Loucy (cell line): ENCODE measurements at regions not wholly inside any gene's neighbourhood (a gene's known extent, or its start where the extent isn't known, plus 50 kb on each side); places are given as distances from the start of the nearest gene placed in this dataset.

ENCODE experiments used
- H2AFZ ChIP-seq: fragments of 200-600 bp; sonication (generic); 2 replicates; pipeline ENCODE4 v1.6.0; 2016; ENCODE audit warnings: antibody characterized with exemption, mild to moderate bottlenecking, low read length, moderate library complexity
- H3F3A ChIP-seq: fragments of 200-600 bp; 2 replicates; pipeline ENCODE4 v1.6.0; 2016; ENCODE audit warnings: antibody characterized with exemption, low read depth, mild to moderate bottlenecking
- H3K27me3 ChIP-seq: fragments of 200-600 bp; sonication (generic); 2 replicates; pipeline ENCODE4 v1.6.1; 2014; ENCODE audit warnings: low read length, mild to moderate bottlenecking; ENCODE audit not compliant: insufficient read depth, poor library complexity, severe bottlenecking
- H3K36me3 ChIP-seq: fragments of 200-600 bp; sonication (generic); 2 replicates; pipeline ENCODE4 v1.6.1; 2016; ENCODE audit warnings: low read length; ENCODE audit not compliant: insufficient read depth
- H3K4me1 ChIP-seq: fragments of 200-600 bp; sonication (generic); 2 replicates; pipeline ENCODE4 v1.5.1; 2014; ENCODE audit warnings: low read length, mild to moderate bottlenecking; ENCODE audit not compliant: insufficient read depth, poor library complexity, severe bottlenecking
- H3K4me2 ChIP-seq: fragments of 200-600 bp; sonication (generic); 2 replicates; pipeline ENCODE4 v1.6.0; 2014; ENCODE audit warnings: antibody characterized with exemption, low read length, low read depth, mild to moderate bottlenecking; ENCODE audit not compliant: poor library complexity, severe bottlenecking
- H3K4me3 ChIP-seq: fragments of 200-600 bp; sonication (generic); 2 replicates; pipeline ENCODE4 v1.5.1; 2014; ENCODE audit warnings: low read length, mild to moderate bottlenecking, mixed read lengths; ENCODE audit not compliant: poor library complexity, severe bottlenecking
- H3K79me2 ChIP-seq: fragments of 200-600 bp; sonication (generic); 2 replicates; pipeline ENCODE4 v1.6.1; 2014; ENCODE audit warnings: low read length; ENCODE audit not compliant: insufficient read depth
- H3K9ac ChIP-seq: fragments of 200-600 bp; sonication (generic); 2 replicates; pipeline ENCODE4 v1.6.0; 2014; ENCODE audit warnings: mild to moderate bottlenecking, low read depth, low read length, moderate library complexity; ENCODE audit not compliant: poor library complexity, severe bottlenecking
- H3K9me2 ChIP-seq: fragments of 200-600 bp; sonication (generic); replicated peaks from 2 replicates; pipeline ENCODE4 v1.6.1; 2016; ENCODE audit warnings: low read depth, low read length, mixed read lengths
- H3K9me3 ChIP-seq: fragments of 200-600 bp; sonication (generic); 2 replicates; pipeline ENCODE4 v1.6.1; 2014; ENCODE audit warnings: mild to moderate bottlenecking, antibody characterized with exemption, low read length, low read depth; ENCODE audit not compliant: insufficient read depth
- H4K20me1 ChIP-seq: fragments of 200-600 bp; sonication (generic); 2 replicates; pipeline ENCODE4 v1.6.0; 2014; ENCODE audit warnings: antibody characterized with exemption, low read length, mild to moderate bottlenecking; ENCODE audit not compliant: insufficient read depth, poor library complexity, severe bottlenecking
- EZH2phosphoT487 ChIP-seq: fragments of 200-600 bp; IDR thresholded peaks from 2 replicates; pipeline ENCODE4 v1.6.1; 2018; ENCODE audit warnings: antibody characterized with exemption, mild to moderate bottlenecking, moderate library complexity, borderline replicate concordance
- TF ChIP-seq, protein P1 (sequence below): fragments of 200-600 bp; sonication (generic); conservative IDR thresholded peaks from 2 replicates; pipeline ENCODE4 v1.5.1; 2014; ENCODE audit warnings: mild to moderate bottlenecking, antibody characterized with exemption, low read length

- Histone ChIP-seq H3K4me1 (no peaks in the 10 kb centered on the region), H3K9me2 (no peaks in the 10 kb centered on the region), H3K9ac (no peak overlapping the region), H3K9me3 (peaks cover 8% of the 10 kb centered on the region; the same call in 1 of the 2 replicates), H3K79me2 (no peaks in the 10 kb centered on the region), H4K20me1 (no peaks in the 10 kb centered on the region), H3K4me3 (no peak overlapping the region), H2AFZ (no peak overlapping the region), H3K27me3 (no peaks in the 10 kb centered on the region), H3F3A (no peaks in the 10 kb centered on the region), H3K36me3 (no peaks in the 10 kb centered on the region), H3K4me2 (no peak overlapping the region)
- TF ChIP-seq, protein P1, sequence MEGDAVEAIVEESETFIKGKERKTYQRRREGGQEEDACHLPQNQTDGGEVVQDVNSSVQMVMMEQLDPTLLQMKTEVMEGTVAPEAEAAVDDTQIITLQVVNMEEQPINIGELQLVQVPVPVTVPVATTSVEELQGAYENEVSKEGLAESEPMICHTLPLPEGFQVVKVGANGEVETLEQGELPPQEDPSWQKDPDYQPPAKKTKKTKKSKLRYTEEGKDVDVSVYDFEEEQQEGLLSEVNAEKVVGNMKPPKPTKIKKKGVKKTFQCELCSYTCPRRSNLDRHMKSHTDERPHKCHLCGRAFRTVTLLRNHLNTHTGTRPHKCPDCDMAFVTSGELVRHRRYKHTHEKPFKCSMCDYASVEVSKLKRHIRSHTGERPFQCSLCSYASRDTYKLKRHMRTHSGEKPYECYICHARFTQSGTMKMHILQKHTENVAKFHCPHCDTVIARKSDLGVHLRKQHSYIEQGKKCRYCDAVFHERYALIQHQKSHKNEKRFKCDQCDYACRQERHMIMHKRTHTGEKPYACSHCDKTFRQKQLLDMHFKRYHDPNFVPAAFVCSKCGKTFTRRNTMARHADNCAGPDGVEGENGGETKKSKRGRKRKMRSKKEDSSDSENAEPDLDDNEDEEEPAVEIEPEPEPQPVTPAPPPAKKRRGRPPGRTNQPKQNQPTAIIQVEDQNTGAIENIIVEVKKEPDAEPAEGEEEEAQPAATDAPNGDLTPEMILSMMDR, result no peak
- TF ChIP-seq EZH2phosphoT487, result no peak
Observed at GRCh38 chr6:168737481-168737880, 296.5 kb downstream of the SMOC2 start.

DNA sequence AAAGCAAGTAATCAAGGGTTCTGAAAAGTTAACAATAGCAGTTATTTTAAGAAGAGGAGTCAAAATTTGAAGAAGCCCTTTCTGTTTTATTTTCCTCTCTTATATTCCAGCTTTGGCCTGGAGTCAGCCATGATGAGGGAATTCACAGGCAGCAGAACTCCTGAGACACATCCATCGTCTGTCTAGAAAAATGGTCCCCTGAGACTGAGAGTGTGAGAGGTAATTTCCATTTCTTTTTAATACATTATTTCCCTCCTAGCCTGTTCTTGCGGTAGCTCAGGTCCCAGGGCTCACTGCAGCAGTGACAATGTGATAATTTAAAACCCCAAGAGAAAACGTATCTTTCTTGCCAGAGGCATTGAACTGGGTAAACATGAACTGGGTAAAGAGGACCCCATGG, 296.0 kb downstream of the SMOC2 start:
- H3K4me2 ChIP-seq, result no peak overlapping the region
- no peaks in the 10 kb centered on the region for H3K4me1 ChIP-seq
- TF ChIP-seq, protein P1, result no peak
- no peak for TF ChIP-seq EZH2phosphoT487
- H3F3A ChIP-seq, result no peaks in the 10 kb centered on the region
- no peaks in the 10 kb centered on the region for H3K27me3 ChIP-seq
- no peaks in the 10 kb centered on the region for H3K79me2 ChIP-seq
- no peaks in the 10 kb centered on the region for H3K9me2 ChIP-seq
- H3K36me3 ChIP-seq, result no peaks in the 10 kb centered on the region
- H2AFZ ChIP-seq, result no peak overlapping the region
- H3K9me3 ChIP-seq, result peaks cover 7% of the 10 kb centered on the region; the same call in 1 of the 2 replicates
- no peak overlapping the region for H3K4me3 ChIP-seq
- no peaks in the 10 kb centered on the region for H4K20me1 ChIP-seq
- no peak overlapping the region for H3K9ac ChIP-seq

DNA sequence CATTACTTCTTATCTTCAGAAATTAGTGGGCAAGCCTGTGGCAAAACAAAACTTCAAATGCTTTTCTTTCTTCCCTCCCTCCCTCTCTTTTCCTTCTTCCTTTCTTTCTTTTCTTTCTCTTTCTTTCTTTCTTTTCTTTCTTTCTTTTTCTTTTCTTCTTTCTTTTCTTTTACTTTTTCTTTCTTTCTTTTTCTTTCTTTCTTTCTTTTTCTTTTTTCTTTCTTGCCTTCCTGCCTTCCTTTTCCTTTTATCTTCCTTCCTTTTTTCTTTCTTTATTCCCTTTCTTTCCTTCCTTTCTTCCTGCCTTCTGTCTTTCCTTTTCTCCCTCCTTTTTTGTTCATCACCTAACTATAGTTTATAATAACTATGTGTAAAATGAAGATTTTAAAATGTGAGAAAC, 295.1 kb downstream of the SMOC2 start:
- H3K9me2 ChIP-seq, result no peaks in the 10 kb centered on the region
- H3F3A ChIP-seq, result no peaks in the 10 kb centered on the region
- H3K9ac ChIP-seq, result no peak overlapping the region
- H3K9me3 ChIP-seq, result peaks cover 5% of the 10 kb centered on the region; the same call in 1 of the 2 replicates
- H3K79me2 ChIP-seq, result no peaks in the 10 kb centered on the region
- no peaks in the 10 kb centered on the region for H3K36me3 ChIP-seq
- no peaks in the 10 kb centered on the region for H3K4me1 ChIP-seq
- H3K4me2 ChIP-seq, result no peak overlapping the region
- H3K27me3 ChIP-seq, result no peaks in the 10 kb centered on the region
- H2AFZ ChIP-seq, result no peak overlapping the region
- no peaks in the 10 kb centered on the region for H4K20me1 ChIP-seq
- no peak overlapping the region for H3K4me3 ChIP-seq
- TF ChIP-seq, protein P1, result no peak
- TF ChIP-seq EZH2phosphoT487, result no peak
